ENCODE measurements at regions not wholly inside any gene's neighbourhood (a gene's known extent, or its start where the extent isn't known, plus 50 kb on each side); places are given as distances from the start of the nearest gene placed in this dataset.

DNA sequence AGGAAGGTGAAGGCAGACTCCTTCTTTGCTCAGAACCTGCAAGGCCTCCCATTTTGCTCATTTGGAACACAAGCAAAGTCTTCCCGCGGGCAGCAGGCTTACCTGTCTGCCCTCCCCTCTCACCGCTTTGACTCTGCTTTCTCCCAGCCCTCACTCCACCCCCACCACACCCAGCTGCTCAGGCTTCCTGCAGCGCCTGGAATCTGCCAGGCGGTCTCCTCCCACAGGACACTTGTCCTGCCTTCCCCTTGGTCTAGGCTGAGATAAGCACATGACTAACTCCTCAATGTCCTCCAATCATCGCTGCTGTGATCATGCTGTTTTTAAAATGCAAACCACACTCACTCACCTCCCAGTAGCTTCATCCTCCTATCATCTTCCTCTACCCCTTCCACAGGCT lies 430.0 kb downstream of the ZNF516 start:
- ChIA-PET CTCF (ENCODE audit: low intra/inter-chr PET ratio) (no interaction called here), POLR2A (no interaction called here)
- TF ChIP-seq RBM14 (IDR thresholded peaks at IDR 0.05; ENCODE audit: borderline replicate concordance, insufficient read depth, low read depth, low read length) (no peak), FOS (IDR thresholded peaks at IDR 0.05; ENCODE audit: extremely low read depth, insufficient read length) (no peak), ZNF232 (CRISPR knock-in tag; IDR thresholded peaks at IDR 0.05) (no peak)
- in situ Hi-C loops (cut with MboI) (no loop called here), intact Hi-C loops (cut with micrococcal nuclease) (no loop called here)
- BruUV-seq (replicated peaks) = no TSS peak
- no peak overlapping the region for H2AFZ ChIP-seq (ENCODE audit: low read depth, low read length)
- peak; percentile 58; the same call in 2 of the 3 replicates for ATAC-seq
- H3K9me3 ChIP-seq (replicated peaks; ENCODE audit: control insufficient read depth, insufficient read depth, low read depth, low read length) = no peaks in the 10 kb centered on the region
- H3K9ac ChIP-seq (ENCODE audit: insufficient read depth in 1 of 2, low read depth in 2 of 2, low read length in 2 of 2) = no peak overlapping the region
- no peaks in the 10 kb centered on the region for H3K79me2 ChIP-seq (ENCODE audit: control insufficient read depth, insufficient read depth, low read length)
- no peaks in the 10 kb centered on the region for H3K27me3 ChIP-seq (ENCODE audit: control insufficient read depth in 2 of 2, insufficient read depth in 2 of 2, low read length in 2 of 2)
- H3K27ac ChIP-seq (ENCODE audit: extremely low read depth, low read depth, low read length) = no peak overlapping the region
- no peaks in the 10 kb centered on the region for H3K4me1 ChIP-seq (replicated peaks in 1 of 2; ENCODE audit: control insufficient read depth in 2 of 2, insufficient read depth in 2 of 2, low read length in 2 of 2)
- H3K9me1 ChIP-seq (ENCODE audit: control insufficient read depth, insufficient read depth, low read length) = no peaks in the 10 kb centered on the region
- no peak overlapping the region for H3K4me3 ChIP-seq
- H3K4me2 ChIP-seq (ENCODE audit: insufficient read depth, low read length) = no peak overlapping the region
- 5% methylated on average over 6 of the region's 6 CpGs for WGBS (ENCODE audit: insufficient coverage, low coverage, missing lambda C conversion rate)
- no peaks in the 10 kb centered on the region for H3K36me3 ChIP-seq (ENCODE audit: control insufficient read depth, insufficient read depth, low read length)
- peak in 3 of 4 experiments; percentile 6 to 24 (median 17) for DNase-seq (ENCODE audit: extremely low read depth in 1 of 4, low spot score in 3 of 4)
- H4K20me1 ChIP-seq (replicated peaks; ENCODE audit: control insufficient read depth, insufficient read depth, low read length) = no peaks in the 10 kb centered on the region
- no peak for FAIRE-seq

DNA sequence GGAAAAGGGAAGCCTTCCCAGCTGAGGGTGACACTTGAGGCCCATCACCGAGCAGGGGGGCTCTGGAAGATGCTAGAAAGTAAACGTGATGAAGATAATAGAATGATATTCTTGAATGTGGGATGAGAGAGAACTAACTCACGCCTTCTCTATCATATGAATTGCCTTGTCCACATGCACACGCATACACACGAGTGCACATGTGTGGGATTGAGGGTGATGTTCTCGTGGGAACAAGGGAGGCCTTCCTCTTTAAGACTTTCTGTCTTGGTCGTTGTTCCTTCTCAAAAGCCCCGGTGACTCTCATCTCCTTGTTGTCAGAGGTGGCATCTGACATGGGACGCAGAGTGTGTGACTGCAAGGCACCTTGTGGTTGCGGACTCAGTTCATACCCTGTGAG lies 436.9 kb downstream of the ZNF516 start:
- ATAC-seq = no peak
- Histone ChIP-seq H4K20me1 (replicated peaks; ENCODE audit: control insufficient read depth, insufficient read depth, low read length) (no peaks in the 10 kb centered on the region), H3K4me3 (no peak overlapping the region), H3K27ac (ENCODE audit: extremely low read depth, low read depth, low read length) (no peak overlapping the region), H3K36me3 (ENCODE audit: control insufficient read depth, insufficient read depth, low read length) (no peaks in the 10 kb centered on the region), H3K4me2 (ENCODE audit: insufficient read depth, low read length) (no peak overlapping the region), H3K27me3 (ENCODE audit: control insufficient read depth in 2 of 2, insufficient read depth in 2 of 2, low read length in 2 of 2) (peaks cover 0 to 13% of the 10 kb centered on the region in 2 experiments; a peak in 2 of 5 replicates), H3K9me3 (replicated peaks; ENCODE audit: control insufficient read depth, insufficient read depth, low read depth, low read length) (no peaks in the 10 kb centered on the region), H3K9ac (ENCODE audit: insufficient read depth in 1 of 2, low read depth in 2 of 2, low read length in 2 of 2) (no peak overlapping the region), H3K79me2 (ENCODE audit: control insufficient read depth, insufficient read depth, low read length) (no peaks in the 10 kb centered on the region), H2AFZ (ENCODE audit: low read depth, low read length) (no peak overlapping the region), H3K4me1 (replicated peaks in 1 of 2; ENCODE audit: control insufficient read depth in 2 of 2, insufficient read depth in 2 of 2, low read length in 2 of 2) (no peaks in the 10 kb centered on the region), H3K9me1 (ENCODE audit: control insufficient read depth, insufficient read depth, low read length) (no peaks in the 10 kb centered on the region)
- no peak for DNase-seq (ENCODE audit: extremely low read depth in 1 of 4, low spot score in 3 of 4)
- TF ChIP-seq STAT5A (IDR thresholded peaks at IDR 0.05; ENCODE audit: borderline replicate concordance, low read length) = no peak
- ChIA-PET CTCF (ENCODE audit: low intra/inter-chr PET ratio) (no interaction called here), POLR2A (no interaction called here)
- intact Hi-C loops (cut with micrococcal nuclease) (no loop called here), in situ Hi-C loops (cut with MboI) (no loop called here)
- FAIRE-seq = no peak
- BruUV-seq (replicated peaks) = no TSS peak
- 2% methylated on average over 9 of the region's 10 CpGs for WGBS (ENCODE audit: insufficient coverage, low coverage, missing lambda C conversion rate)

All from K562 (cell line).